K562 (cell line): ENCODE measurements at regions not wholly inside any gene's neighbourhood (a gene's known extent, or its start where the extent isn't known, plus 50 kb on each side); places are given as distances from the start of the nearest gene placed in this dataset.

Experiments
- BHLHE40 ChIP-seq: IDR thresholded peaks from 2 replicates; pipeline ENCODE4 v1.6.1; 2011; ENCODE audit warnings: low read length, improper control_type of control experiment
- E4F1 ChIP-seq: fragments of 250-450 bp; sonication (Bioruptor Pico); IDR thresholded peaks from 2 replicates; pipeline ENCODE4 v1.5.0; 2021; ENCODE audit warnings: mild to moderate bottlenecking, borderline replicate concordance
- FOXP1 ChIP-seq: sonication (generic); formaldehyde crosslinking; IDR thresholded peaks from 2 replicates; pipeline ENCODE4 v1.8.0; 2022; ENCODE audit warnings: mild to moderate bottlenecking, missing genetic modification reagents
- NFATC3 ChIP-seq: fragments of 450-650 bp; IDR thresholded peaks from 2 replicates; pipeline ENCODE4 v1.6.1; 2017; ENCODE audit warnings: mild to moderate bottlenecking
- RBM15 ChIP-seq: fragments of 200-400 bp; formaldehyde crosslinking; IDR thresholded peaks from 2 replicates; pipeline ENCODE4 v1.6.1; 2018; ENCODE audit warnings: mild to moderate bottlenecking, low read length, moderate library complexity; ENCODE audit not compliant: insufficient read depth
- ZNF717 ChIP-seq: fragments of 250-450 bp; sonication (Bioruptor Pico); IDR thresholded peaks from 2 replicates; pipeline ENCODE4 v1.5.0; 2021
- TF ChIP-seq, protein P1 (sequence below): fragments of 450-650 bp; IDR thresholded peaks from one replicate; pipeline ENCODE4 v1.6.1; 2018; ENCODE audit warnings: mild to moderate bottlenecking, moderate library complexity; ENCODE audit not compliant: partially characterized antibody
- TF ChIP-seq, protein P2 (sequence below): IDR thresholded peaks from 3 replicates; pipeline ENCODE4 v1.6.1; 2011; ENCODE audit warnings: borderline replicate concordance, mild to moderate bottlenecking; ENCODE audit not compliant: insufficient read length, insufficient read depth

GRCh38 chr20:60212695-60213094 is 254.5 kb downstream of the CDH26 start (continued):
- TF ChIP-seq E4F1 (CRISPR knock-in tag) (no peak), NFATC3 (no peak), ZNF717 (CRISPR knock-in tag) (no peak), RBM15 (no peak), BHLHE40 (no peak), FOXP1 (CRISPR knock-in tag) (no peak)
- TF ChIP-seq, protein P1, sequence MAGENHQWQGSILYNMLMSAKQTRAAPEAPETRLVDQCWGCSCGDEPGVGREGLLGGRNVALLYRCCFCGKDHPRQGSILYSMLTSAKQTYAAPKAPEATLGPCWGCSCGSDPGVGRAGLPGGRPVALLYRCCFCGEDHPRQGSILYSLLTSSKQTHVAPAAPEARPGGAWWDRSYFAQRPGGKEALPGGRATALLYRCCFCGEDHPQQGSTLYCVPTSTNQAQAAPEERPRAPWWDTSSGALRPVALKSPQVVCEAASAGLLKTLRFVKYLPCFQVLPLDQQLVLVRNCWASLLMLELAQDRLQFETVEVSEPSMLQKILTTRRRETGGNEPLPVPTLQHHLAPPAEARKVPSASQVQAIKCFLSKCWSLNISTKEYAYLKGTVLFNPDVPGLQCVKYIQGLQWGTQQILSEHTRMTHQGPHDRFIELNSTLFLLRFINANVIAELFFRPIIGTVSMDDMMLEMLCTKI = no peak
- TF ChIP-seq, protein P2, sequence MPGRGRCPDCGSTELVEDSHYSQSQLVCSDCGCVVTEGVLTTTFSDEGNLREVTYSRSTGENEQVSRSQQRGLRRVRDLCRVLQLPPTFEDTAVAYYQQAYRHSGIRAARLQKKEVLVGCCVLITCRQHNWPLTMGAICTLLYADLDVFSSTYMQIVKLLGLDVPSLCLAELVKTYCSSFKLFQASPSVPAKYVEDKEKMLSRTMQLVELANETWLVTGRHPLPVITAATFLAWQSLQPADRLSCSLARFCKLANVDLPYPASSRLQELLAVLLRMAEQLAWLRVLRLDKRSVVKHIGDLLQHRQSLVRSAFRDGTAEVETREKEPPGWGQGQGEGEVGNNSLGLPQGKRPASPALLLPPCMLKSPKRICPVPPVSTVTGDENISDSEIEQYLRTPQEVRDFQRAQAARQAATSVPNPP = no peak
